AG04450 (cell line): ENCODE measurements at regions not wholly inside any gene's neighbourhood (a gene's known extent, or its start where the extent isn't known, plus 50 kb on each side); places are given as distances from the start of the nearest gene placed in this dataset.

Experiments used
- CTCF ChIA-PET: fragments of 300-600, 350-600 bp; formaldehyde crosslinking; extraction: SDS; loops from one replicate; lab custom pipeline; 2022; ENCODE audit warnings: antibody characterized with exemption, inconsistent platforms; lab: Charles Lee
- POLR2A ChIA-PET: fragments of 350-600 bp; formaldehyde crosslinking; extraction: SDS; loops from one replicate; lab custom pipeline; 2021; ENCODE audit warnings: antibody characterized with exemption, inconsistent platforms; lab: Yijun Ruan, JAX
- DNase-seq: peaks from one replicate; pipeline ENCODE4 v3.0.0-alpha.2; 2011; ENCODE audit warnings: low read depth, low spot score
- H3K27ac ChIP-seq: one replicate; pipeline ENCODE4 v1.5.1; 2012; ENCODE audit warnings: low read depth, low read length, control low read depth
- H3K27me3 ChIP-seq: one replicate; pipeline ENCODE4 v1.6.0; 2012; ENCODE audit warnings: low read length; ENCODE audit not compliant: control insufficient read depth, insufficient read depth
- H3K4me3 ChIP-seq: 2 replicates; pipeline ENCODE4 v1.5.1; 2011; ENCODE audit warnings: mild to moderate bottlenecking, low read depth, low read length, control low read depth
- H3K9me3 ChIP-seq: 2 replicates; pipeline ENCODE4 v1.5.1; 2012; ENCODE audit warnings: low read length; ENCODE audit not compliant: control insufficient read depth, insufficient read depth
- CTCF ChIP-seq: IDR thresholded peaks from 2 replicates; pipeline ENCODE4 v1.5.1; 2011; ENCODE audit warnings: low read depth, low read length, control low read depth, inconsistent platforms

DNA sequence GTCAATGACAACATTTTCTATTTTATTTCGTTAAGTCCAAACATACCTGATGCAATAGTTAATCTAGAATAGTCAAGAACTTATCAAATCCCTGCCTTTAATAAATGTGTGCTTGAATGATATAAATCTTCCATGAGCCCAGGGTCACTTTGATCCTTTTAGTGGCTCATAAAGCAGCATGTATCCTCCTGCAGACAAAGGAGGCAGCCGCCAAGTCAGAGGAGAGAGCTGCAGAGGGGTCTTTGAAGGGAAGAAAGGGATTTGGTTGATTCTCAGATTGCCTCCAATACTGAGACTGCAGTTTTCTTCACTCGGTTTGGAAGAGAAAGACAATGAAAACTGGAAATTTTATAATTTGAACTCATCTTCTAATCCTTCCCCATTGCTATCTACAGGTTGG is 378.4 kb upstream of the PIK3C3 start:
- DNase-seq = no peak
- CTCF ChIA-PET = no interaction called here
- no peak overlapping the region for H3K27ac ChIP-seq
- H3K4me3 ChIP-seq = no peak overlapping the region
- no peak for TF ChIP-seq CTCF
- no peaks in the 10 kb centered on the region for H3K9me3 ChIP-seq
- H3K27me3 ChIP-seq = no peaks in the 10 kb centered on the region
- POLR2A ChIA-PET = no interaction called here

DNA sequence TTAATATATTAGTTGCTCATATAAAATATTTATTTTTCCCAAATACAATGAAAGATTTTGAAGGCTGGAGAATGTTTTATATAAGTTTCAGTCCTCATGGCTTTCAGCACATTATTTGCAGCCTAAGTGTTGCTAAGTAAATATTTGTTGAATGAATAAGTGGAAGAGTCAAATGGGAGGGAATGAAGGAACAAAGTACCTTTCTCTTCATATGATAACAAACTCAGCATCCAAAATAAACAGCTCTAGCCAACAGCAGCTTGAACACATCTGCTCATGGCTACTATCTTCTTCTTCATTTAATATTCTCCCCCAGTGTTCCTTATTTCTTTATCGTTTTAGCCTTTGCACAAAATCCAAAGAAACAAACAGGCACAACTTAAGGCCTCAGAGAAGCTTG is 385.2 kb upstream of the PIK3C3 start:
- Histone ChIP-seq H3K4me3 (no peak overlapping the region), H3K9me3 (no peaks in the 10 kb centered on the region), H3K27ac (no peak overlapping the region), H3K27me3 (no peaks in the 10 kb centered on the region)
- no peak for TF ChIP-seq CTCF
- ChIA-PET CTCF (no interaction called here), POLR2A (no interaction called here)
- no peak for DNase-seq

- POLR2A ChIA-PET = no interaction called here
- Histone ChIP-seq H3K4me3 (no peak overlapping the region), H3K9me3 (no peaks in the 10 kb centered on the region), H3K27ac (no peak overlapping the region), H3K27me3 (no peaks in the 10 kb centered on the region)
- no peak for DNase-seq
- TF ChIP-seq CTCF = no peak
- CTCF ChIA-PET = no interaction called here
Measured at GRCh38 chr18:41561961-41562360, 393.1 kb upstream of the PIK3C3 start.

DNA sequence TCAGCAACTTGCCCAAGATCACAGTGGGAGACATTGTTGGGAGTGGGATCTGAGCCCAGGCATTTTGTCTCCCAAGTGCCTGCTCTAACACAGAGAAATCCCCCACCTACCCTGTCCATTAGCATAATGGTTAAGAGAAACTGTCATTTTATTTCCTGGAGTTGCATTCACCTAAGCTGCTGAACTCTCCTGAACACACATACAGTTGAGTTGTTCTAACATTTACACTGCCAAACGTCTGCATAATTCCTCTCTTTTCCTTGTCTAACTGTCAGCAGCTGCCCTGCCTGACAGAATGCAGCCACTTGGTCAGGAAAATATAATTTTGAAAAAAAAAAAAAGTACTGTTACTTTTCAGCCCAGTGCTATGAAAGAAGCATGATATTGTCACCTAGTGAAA is 396.3 kb upstream of the PIK3C3 start:
- DNase-seq = no peak
- no peak for TF ChIP-seq CTCF
- CTCF ChIA-PET = no interaction called here
- Histone ChIP-seq H3K27ac (no peak overlapping the region), H3K27me3 (no peaks in the 10 kb centered on the region), H3K4me3 (no peak overlapping the region), H3K9me3 (no peaks in the 10 kb centered on the region)
- POLR2A ChIA-PET = no interaction called here

GRCh38 chr18:41553716-41554115 is 401.3 kb upstream of the PIK3C3 start:
- CTCF ChIA-PET = no interaction called here
- no peak for TF ChIP-seq CTCF
- POLR2A ChIA-PET = no interaction called here

More at GRCh38 chr18:41553716-41554115, 401.3 kb upstream of the PIK3C3 start:
- no peak for DNase-seq
- Histone ChIP-seq H3K4me3 (no peak overlapping the region), H3K27ac (no peak overlapping the region), H3K27me3 (no peaks in the 10 kb centered on the region), H3K9me3 (no peaks in the 10 kb centered on the region)
